IMR-90 (cell line): ENCODE measurements at regions not wholly inside any gene's neighbourhood (a gene's known extent, or its start where the extent isn't known, plus 50 kb on each side); places are given as distances from the start of the nearest gene placed in this dataset.

Source experiments
- ATAC-seq: fragments of 200-7000 bp; cut with Tn5 transposase; 2 replicates; pipeline ENCODE4 v1.9.1; 2020; ENCODE audit warnings: low read depth, mild to moderate bottlenecking, moderate library complexity
- BruUV-seq: library from RNA; stranded (reverse); fragments of 400-500 nt; replicated peaks from 2 replicates; lab custom pipeline; 2021; lab: Mats Ljungman, UMichigan
- CTCF ChIA-PET: fragments of 300-600 bp; formaldehyde crosslinking; extraction: SDS; loops from one replicate; lab custom pipeline; 2021; ENCODE audit warnings: antibody characterized with exemption; lab: Yijun Ruan, JAX
- POLR2A ChIA-PET: fragments of 300-600 bp; sonication (Branson Sonifier 250); formaldehyde crosslinking; loops from one replicate; lab custom pipeline; 2022; ENCODE audit warnings: antibody characterized with exemption; ENCODE audit not compliant: unreplicated experiment; lab: Charles Lee
- DNase-seq: peaks from one replicate; pipeline ENCODE4 v3.0.0; 2013
- H2AFZ ChIP-seq: replicated peaks from 2 replicates; pipeline ENCODE3; 2013; ENCODE audit warnings: low read length, mild to moderate bottlenecking; ENCODE audit not compliant: poor library complexity
- H2AK5ac ChIP-seq: 2 replicates; pipeline ENCODE4 v1.6.1; 2013; ENCODE audit warnings: low read depth, low read length, inconsistent platforms
- H2AK9ac ChIP-seq: replicated peaks from 2 replicates; pipeline ENCODE3; 2013; ENCODE audit warnings: mild to moderate bottlenecking, low read depth, low read length, moderate library complexity; ENCODE audit not compliant: poor library complexity
- H2BK120ac ChIP-seq: 2 replicates; pipeline ENCODE4 v1.6.1; 2013; ENCODE audit warnings: low read depth, low read length, inconsistent platforms
- H2BK15ac ChIP-seq: 3 replicates; pipeline ENCODE4 v1.6.1; 2013; ENCODE audit warnings: low read depth, low read length, inconsistent platforms
- H2BK20ac ChIP-seq: 2 replicates; pipeline ENCODE4 v1.6.1; 2013; ENCODE audit warnings: low read depth, mild to moderate bottlenecking, inconsistent platforms, low read length, moderate library complexity
- H2BK5ac ChIP-seq: 2 replicates; pipeline ENCODE4 v1.6.1; 2013; ENCODE audit warnings: mild to moderate bottlenecking, low read depth, low read length, inconsistent platforms; ENCODE audit not compliant: poor library complexity, severe bottlenecking
- H3K14ac ChIP-seq: replicated peaks from 2 replicates; pipeline ENCODE4 v1.6.1; 2013; ENCODE audit warnings: low read depth, low read length, inconsistent platforms
- H3K18ac ChIP-seq: 2 replicates; pipeline ENCODE4 v1.6.1; 2013; ENCODE audit warnings: low read depth, low read length, control low read depth
- H3K23ac ChIP-seq: 2 replicates; pipeline ENCODE4 v1.6.1; 2013; ENCODE audit warnings: low read depth, low read length, inconsistent platforms
- H3K27ac ChIP-seq: 2 replicates; pipeline ENCODE4 v1.5.1; 2013; ENCODE audit warnings: mild to moderate bottlenecking, control low read depth, low read length; ENCODE audit not compliant: insufficient read depth
- H3K27me3 ChIP-seq: 2 replicates; pipeline ENCODE4 v1.6.1; 2013; ENCODE audit warnings: low read length; ENCODE audit not compliant: control insufficient read depth, insufficient read depth
- H3K36me3 ChIP-seq: 2 replicates; pipeline ENCODE4 v1.6.1; 2013; ENCODE audit warnings: low read length, mixed read lengths; ENCODE audit not compliant: control insufficient read depth, insufficient read depth
- H3K4ac ChIP-seq: 2 replicates; pipeline ENCODE4 v1.6.1; 2013; ENCODE audit warnings: low read depth, low read length, inconsistent platforms
- H3K4me1 ChIP-seq: 2 replicates; pipeline ENCODE4 v1.6.1; 2013; ENCODE audit warnings: low read length, mixed read lengths; ENCODE audit not compliant: control insufficient read depth, insufficient read depth
- H3K4me2 ChIP-seq: 2 replicates; pipeline ENCODE4 v1.6.1; 2013; ENCODE audit warnings: low read depth, mild to moderate bottlenecking, control low read depth, low read length, moderate library complexity
- H3K4me3 ChIP-seq: 2 replicates; pipeline ENCODE4 v1.5.1; 2013; ENCODE audit warnings: low read depth, mild to moderate bottlenecking, control low read depth, low read length, moderate library complexity; ENCODE audit not compliant: insufficient read depth
- H3K56ac ChIP-seq: 2 replicates; pipeline ENCODE4 v1.6.1; 2013; ENCODE audit warnings: low read length, inconsistent platforms; ENCODE audit not compliant: insufficient read depth; ENCODE audit errors: extremely low read depth
- H3K79me1 ChIP-seq, 2 experiments: 2 replicates each; pipeline ENCODE4 v1.6.1; 2013; ENCODE audit warnings: low read length in 2 of 2, inconsistent platforms in 1 of 2, low read depth in 1 of 2
- H3K9ac ChIP-seq: 2 replicates; pipeline ENCODE4 v1.6.1; 2013; ENCODE audit warnings: low read depth, low read length, control low read depth
- H3K9me1 ChIP-seq: 2 replicates; pipeline ENCODE4 v1.6.1; 2013; ENCODE audit warnings: low read length, inconsistent platforms; ENCODE audit not compliant: insufficient read depth
- H3K9me3 ChIP-seq: 2 replicates; pipeline ENCODE4 v1.6.1; 2013; ENCODE audit warnings: low read length; ENCODE audit not compliant: control insufficient read depth, insufficient read depth
- H4K20me1 ChIP-seq: 2 replicates; pipeline ENCODE4 v1.6.1; 2013; ENCODE audit warnings: low read length, inconsistent platforms; ENCODE audit not compliant: insufficient read depth
- H4K5ac ChIP-seq: 2 replicates; pipeline ENCODE4 v1.6.1; 2013; ENCODE audit warnings: mild to moderate bottlenecking, low read depth, low read length, control low read depth
- H4K8ac ChIP-seq, 2 experiments: 2 replicates each; pipeline ENCODE4 v1.6.1; 2013; ENCODE audit warnings: low read depth in 2 of 2, low read length in 2 of 2, control low read depth in 1 of 2, inconsistent platforms in 1 of 2
- H4K91ac ChIP-seq: 2 replicates; pipeline ENCODE4 v1.6.1; 2013; ENCODE audit warnings: low read depth, low read length, inconsistent platforms; ENCODE audit not compliant: insufficient read depth
- BHLHE40 ChIP-seq: fragments of 150-350 bp; IDR thresholded peaks from 2 replicates; pipeline ENCODE4 v1.6.1; 2016; ENCODE audit warnings: mild to moderate bottlenecking, low read depth, low read length
- CEBPB ChIP-seq: IDR thresholded peaks from 2 replicates; pipeline ENCODE4 v1.6.1; 2012; ENCODE audit warnings: low read depth, low read length, improper control_type of control experiment
- CHD1 ChIP-seq: IDR thresholded peaks from 2 replicates; pipeline ENCODE4 v1.6.1; 2012; ENCODE audit warnings: low read depth, low read length, improper control_type of control experiment
- ELK1 ChIP-seq: fragments of 150-350 bp; IDR thresholded peaks from 2 replicates; pipeline ENCODE4 v1.6.1; 2016; ENCODE audit warnings: low read depth, mild to moderate bottlenecking, low read length, moderate library complexity, borderline replicate concordance
- FOS ChIP-seq: fragments of 150-350 bp; IDR thresholded peaks from 2 replicates; pipeline ENCODE4 v1.6.1; 2016; ENCODE audit warnings: low read depth, low read length
- MAFK ChIP-seq: IDR thresholded peaks from 2 replicates; pipeline ENCODE4 v1.6.1; 2012; ENCODE audit warnings: low read depth, low read length, improper control_type of control experiment
- WGBS, 2 experiments: methylation state at CpG; one replicate each; pipeline versions ENCODE4 v1.1.5 to v1.1.7; 2013; ENCODE audit warnings: missing lambda C conversion rate in 2 of 2; ENCODE audit not compliant: insufficient read length in 1 of 2; ENCODE audit errors: extremely low coverage in 2 of 2; 5-methylcytosine and 5-hydroxymethylcytosine counted together
- dilution Hi-C: fragments of 300-500 bp; cut with HindIII; formaldehyde crosslinking; loops from one replicate; pipeline ENCODE4 v1.14.3; 2018; ENCODE audit warnings: low sequenced_read_pairs; ENCODE audit not compliant: unreplicated experiment
- in situ Hi-C: fragments of 300-500 bp; cut with MboI; formaldehyde crosslinking; loops from 3 replicates; pipeline ENCODE4 v1.14.3; 2019; ENCODE audit warnings: low sequenced_read_pairs, inconsistent platforms, mixed read lengths
- intact Hi-C: fragments of 100-400 bp; cut with micrococcal nuclease; formaldehyde crosslinking; loops from 2 replicates; pipeline ENCODE4 v1.10.0; 2022

- no peak overlapping the region for H4K5ac ChIP-seq
- dilution Hi-C loops, result no loop called here
- ChIA-PET CTCF (no interaction called here), POLR2A (no interaction called here)
- no peak overlapping the region for H3K4me3 ChIP-seq
- in situ Hi-C loops, result no loop called here
- ATAC-seq (peak; percentile 54; the same call in 1 of the 2 replicates), DNase-seq (peak; percentile 42)
- H2AK9ac ChIP-seq, result no peak overlapping the region
- H3K27me3 ChIP-seq, result no peaks in the 10 kb centered on the region
- no peak overlapping the region for H2BK5ac ChIP-seq
- H2BK20ac ChIP-seq, result no peak overlapping the region
- peaks cover 6% of the 10 kb centered on the region for H3K4me1 ChIP-seq
- no peaks in the 10 kb centered on the region for H3K9me3 ChIP-seq
- no peak overlapping the region for H4K91ac ChIP-seq
- H3K79me1 ChIP-seq, result no peaks in the 10 kb centered on the region
- H4K8ac ChIP-seq, result no peak overlapping the region
- BruUV-seq, result no TSS peak
- H3K9ac ChIP-seq, result no peak overlapping the region
- no peaks in the 10 kb centered on the region for H3K9me1 ChIP-seq
- no peak overlapping the region for H3K18ac ChIP-seq
- H3K36me3 ChIP-seq, result no peaks in the 10 kb centered on the region
- no peak overlapping the region for H2AFZ ChIP-seq
- no peak overlapping the region for H2AK5ac ChIP-seq
- WGBS, 2 experiments, result no CpG with 5 or more reads among the region's 2 CpGs
- no peak overlapping the region for H2BK15ac ChIP-seq
- H3K4ac ChIP-seq, result no peak overlapping the region; the same call in 1 of the 2 replicates
- no peak overlapping the region for H3K27ac ChIP-seq
- 0 out of 2 replicates have a peak overlapping the region, but pooled peaks have one; percentile 46 for H3K14ac ChIP-seq
- no peak overlapping the region for H3K56ac ChIP-seq
- intact Hi-C loops, result no loop called here
- no peak for TF ChIP-seq FOS
- no peak for TF ChIP-seq MAFK
- peak; percentile 36; the same call in 1 of the 2 replicates for TF ChIP-seq CEBPB
- no peak for TF ChIP-seq ELK1
- TF ChIP-seq BHLHE40, result no peak
- no peak for TF ChIP-seq CHD1
- no peaks in the 10 kb centered on the region for H4K20me1 ChIP-seq
- no peak overlapping the region for H3K23ac ChIP-seq
- no peak overlapping the region for H3K4me2 ChIP-seq
- no peak overlapping the region for H2BK120ac ChIP-seq
Observed at GRCh38 chr10:94093286-94093905, 99.7 kb downstream of the PLCE1 start.
